ENCODE measurements at regions not wholly inside any gene's neighbourhood (a gene's known extent, or its start where the extent isn't known, plus 50 kb on each side); places are given as distances from the start of the nearest gene placed in this dataset.
A peak's percentile ranks its signal among the peaks of the same experiment; 100 is the strongest.

DNA sequence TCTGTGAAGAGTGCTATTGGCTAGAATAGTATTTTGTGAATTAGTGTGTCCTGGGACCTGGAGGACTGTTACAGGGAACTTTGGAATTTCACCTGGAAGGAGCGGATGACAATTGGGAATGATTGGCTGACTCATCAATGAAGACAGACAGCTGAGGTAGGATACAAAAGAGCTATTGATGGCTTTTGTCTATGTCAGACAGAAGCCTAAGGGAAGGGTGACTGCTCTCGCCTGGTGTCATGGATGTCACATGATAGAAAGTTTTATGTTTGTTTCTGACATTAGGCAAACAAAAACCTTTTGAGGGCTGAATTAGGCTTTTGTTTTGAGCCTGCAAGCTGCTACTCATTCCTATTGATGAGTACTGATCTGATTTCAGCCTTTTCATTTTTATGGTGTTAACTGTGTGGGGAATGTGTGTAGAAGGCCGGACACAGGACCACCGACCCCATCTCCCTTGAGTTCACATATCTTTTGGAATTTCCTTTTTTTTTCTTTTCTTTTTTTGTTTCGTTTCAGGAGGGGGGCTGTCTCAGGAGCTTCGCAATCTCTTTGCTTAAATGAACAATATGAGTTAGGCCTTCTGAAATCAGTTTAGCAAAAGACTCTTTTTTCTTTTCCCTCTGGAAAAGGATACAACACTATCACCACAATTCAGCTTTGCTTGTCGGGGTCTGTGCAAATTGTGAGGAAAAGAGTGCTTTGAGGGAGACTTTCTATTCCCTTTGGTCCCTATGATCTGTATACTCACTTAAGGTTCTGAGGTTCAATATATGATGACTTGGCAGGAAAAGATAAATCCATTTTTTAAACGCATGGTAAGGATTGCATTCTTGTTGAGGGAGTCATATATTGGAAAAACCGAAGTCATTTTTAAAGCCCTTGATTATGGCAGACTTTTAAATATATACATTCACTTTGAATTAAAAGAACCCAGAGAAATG is 207.9 kb upstream of the FIGN start:
- no peaks in the 10 kb centered on the region for H3K36me3 ChIP-seq (ENCODE audit: control insufficient read depth in 2 of 4, insufficient read depth in 4 of 4, low read length in 3 of 4)
- H3K9me3 ChIP-seq (ENCODE audit: insufficient read depth in 2 of 2, low read depth in 1 of 2, low read length in 1 of 2) = no peaks in the 10 kb centered on the region
- no peak overlapping the region for H4K5ac ChIP-seq (ENCODE audit: insufficient read length, low read depth, low read length)
- no peak overlapping the region for H4K8ac ChIP-seq (ENCODE audit: extremely low read depth, insufficient read depth, low read length)
- H3K23ac ChIP-seq (ENCODE audit: insufficient read length) = no peak overlapping the region
- H3K27me3 ChIP-seq (replicated peaks in 1 of 4; ENCODE audit: control insufficient read depth in 3 of 4, extremely low read depth in 1 of 4, insufficient read depth in 3 of 4, low read length in 3 of 4) = no peaks in the 10 kb centered on the region
- no peak overlapping the region for H3K14ac ChIP-seq (ENCODE audit: insufficient read length)
- no peak overlapping the region for H3K9ac ChIP-seq (replicated peaks in 1 of 4; ENCODE audit: extremely low read depth in 1 of 4, low read depth in 3 of 4, low read length in 3 of 4)
- H2BK15ac ChIP-seq (ENCODE audit: low read length) = no peak overlapping the region
- no peak overlapping the region for H3K4me2 ChIP-seq (ENCODE audit: insufficient read depth in 1 of 2, low read depth in 2 of 2, low read length in 2 of 2)
- DNase-seq (ENCODE audit: low read depth in 1 of 2, low spot score in 2 of 2) (peak in 1 of 2 experiments; percentile 21), FAIRE-seq (peak; percentile 58)
- H2BK12ac ChIP-seq (ENCODE audit: low read depth, low read length) = no peak overlapping the region
- H2AFZ ChIP-seq (ENCODE audit: low read length) = no peak overlapping the region
- H4K20me1 ChIP-seq (replicated peaks in 1 of 2; ENCODE audit: control insufficient read depth in 1 of 2, insufficient read depth in 2 of 2, low read length in 2 of 2) = no peaks in the 10 kb centered on the region
- no peak overlapping the region for H2BK20ac ChIP-seq (ENCODE audit: low read length)
- no peaks in the 10 kb centered on the region for H3K23me2 ChIP-seq (ENCODE audit: low read depth, low read length)
- ChIA-PET POLR2A (ENCODE audit: partially characterized antibody) (no interaction called here), CTCF (ENCODE audit: partially characterized antibody) (interaction anchor here (0.7 to 1.4 kb wide), 2 partner anchors 23 to 605 kb away, joined by 3 read pairs; no protein-coding TSS in a partner anchor)
- no peak overlapping the region for H3K56ac ChIP-seq (replicated peaks; ENCODE audit: insufficient read length, low read depth, low read length)
- H2BK5ac ChIP-seq (ENCODE audit: low read depth, low read length) = no peak overlapping the region
- no peaks in the 10 kb centered on the region for H3K79me1 ChIP-seq (ENCODE audit: low read depth, low read length)
- H3K4ac ChIP-seq (replicated peaks; ENCODE audit: insufficient read length, low read depth, low read length) = no peak overlapping the region
- no peak overlapping the region for H2BK120ac ChIP-seq (replicated peaks; ENCODE audit: low read depth, low read length)
- no peak overlapping the region for H3K4me3 ChIP-seq (ENCODE audit: extremely low read depth in 1 of 4, insufficient read depth in 2 of 4, low read depth in 3 of 4, low read length in 4 of 4)
- no peak overlapping the region for H3K18ac ChIP-seq (ENCODE audit: extremely low read depth, low read length)
- 85% methylated on average over 9 of the region's 9 CpGs; no CpG with 5 or more reads in 1 of the 2 experiments for WGBS, 2 experiments (ENCODE audit: extremely low coverage in 1 of 2, insufficient coverage in 1 of 2, insufficient read length in 1 of 2, insufficient replicate concordance in 2 of 2, low coverage in 1 of 2, low lambda C conversion rate in 2 of 2, missing lambda C conversion rate in 1 of 2)
- H3K79me2 ChIP-seq (ENCODE audit: control insufficient read depth in 1 of 2, insufficient read depth in 2 of 2, low read length in 2 of 2) = no peaks in the 10 kb centered on the region
- H3K4me1 ChIP-seq (replicated peaks in 1 of 4; ENCODE audit: control insufficient read depth in 3 of 4, insufficient read depth in 4 of 4, low read length in 3 of 4) = peaks cover 0 to 5% (median 2%) of the 10 kb centered on the region in 4 experiments; a peak in 2 of 7 replicates
- no peak overlapping the region for H3K27ac ChIP-seq (ENCODE audit: low read depth, low read length)
- no peak overlapping the region for H2AK5ac ChIP-seq (ENCODE audit: low read depth, low read length)
- H4K91ac ChIP-seq (replicated peaks; ENCODE audit: insufficient read length, low read length) = no peak overlapping the region
- TF ChIP-seq BACH1 (IDR thresholded peaks at IDR 0.05; ENCODE audit: low read length) = 0 out of 2 replicates have a peak, but pooled peaks have one; percentile 45
- no peak for TF ChIP-seq CBX5 (IDR thresholded peaks at IDR 0.05; ENCODE audit: low read depth, low read length)
- TF ChIP-seq CEBPB (IDR thresholded peaks at IDR 0.05; ENCODE audit: low read depth, low read length) = no peak
- TF ChIP-seq NRF1 (IDR thresholded peaks at IDR 0.05; ENCODE audit: low read depth, low read length) = no peak
- no peak for TF ChIP-seq TCF12 (IDR thresholded peaks at IDR 0.05; ENCODE audit: low read depth, low read length)
- no peak for TF ChIP-seq HDAC2 (IDR thresholded peaks at IDR 0.05; ENCODE audit: borderline replicate concordance in 1 of 2, low read depth in 2 of 2, low read length in 2 of 2)
- TF ChIP-seq TEAD4 (IDR thresholded peaks at IDR 0.05; ENCODE audit: low read depth, low read length) = no peak
- no peak for TF ChIP-seq ASH2L (IDR thresholded peaks at IDR 0.05; ENCODE audit: low read length)
- TF ChIP-seq KDM4A (IDR thresholded peaks at IDR 0.05; ENCODE audit: low read depth, low read length, severe bottlenecking) = no peak

Measured in H1 (cell line).